HG03558 (cell line): ENCODE measurements at regions not wholly inside any gene's neighbourhood (a gene's known extent, or its start where the extent isn't known, plus 50 kb on each side); places are given as distances from the start of the nearest gene placed in this dataset.

Source experiments
- ATAC-seq: cut with Tn5 transposase; IDR thresholded peaks from one replicate; pipeline ENCODE4 v1.9.1; 2021; ENCODE audit warnings: moderate number of reproducible peaks; ENCODE audit not compliant: unreplicated experiment; ENCODE audit errors: extremely low read depth

GRCh38 chr5:39863926-39864552, 439.3 kb upstream of the DAB2 start:
- ATAC-seq, result no peak

DNA sequence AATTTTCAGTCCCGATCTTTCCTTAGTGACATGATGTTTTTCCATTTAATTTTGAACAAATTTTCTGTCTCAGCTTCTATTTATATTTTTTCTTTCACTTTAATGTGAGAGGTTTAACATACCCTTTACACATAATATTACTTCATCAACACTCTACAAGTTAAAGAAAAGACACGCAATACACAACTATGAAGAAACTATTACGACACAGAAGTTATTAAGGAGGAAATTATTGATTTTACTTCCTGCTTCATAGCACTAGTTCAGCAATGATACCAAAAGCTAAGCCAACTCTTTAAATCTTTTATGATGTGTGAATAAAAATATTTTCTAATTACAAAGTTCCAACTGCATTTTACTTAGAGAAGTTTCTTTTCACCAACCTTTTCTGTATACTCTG, 432.3 kb upstream of the DAB2 start:
- no peak for ATAC-seq

DNA sequence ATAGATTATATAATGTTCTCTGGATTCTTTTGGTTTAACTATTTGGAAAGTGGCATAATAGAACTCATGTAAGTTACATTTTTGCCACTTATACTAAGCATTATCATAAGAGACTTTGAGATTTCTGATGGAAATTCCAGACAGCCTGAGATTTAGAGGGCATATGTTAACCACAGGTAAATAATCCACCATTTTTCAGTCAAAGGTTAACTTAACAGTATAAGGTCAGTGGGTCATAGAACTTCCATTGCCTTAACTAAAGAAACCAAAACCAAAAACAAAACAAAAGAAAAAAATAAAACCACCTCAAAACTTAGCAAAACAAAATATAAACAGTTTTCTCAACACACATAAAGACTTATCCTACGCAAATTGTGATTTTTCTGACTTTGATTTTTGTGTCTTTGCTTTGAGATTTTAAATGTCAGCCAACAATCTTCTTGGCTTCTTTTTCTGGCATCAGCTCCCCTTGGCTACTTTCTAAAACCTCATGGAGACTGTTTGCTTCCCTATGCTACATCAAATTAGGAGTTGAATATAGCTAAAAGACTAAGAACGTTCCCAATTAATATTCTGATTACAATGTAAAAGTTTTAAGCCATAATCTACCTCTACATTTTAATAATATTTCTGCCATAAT, 430.1 kb upstream of the DAB2 start:
- no peak for ATAC-seq

DNA sequence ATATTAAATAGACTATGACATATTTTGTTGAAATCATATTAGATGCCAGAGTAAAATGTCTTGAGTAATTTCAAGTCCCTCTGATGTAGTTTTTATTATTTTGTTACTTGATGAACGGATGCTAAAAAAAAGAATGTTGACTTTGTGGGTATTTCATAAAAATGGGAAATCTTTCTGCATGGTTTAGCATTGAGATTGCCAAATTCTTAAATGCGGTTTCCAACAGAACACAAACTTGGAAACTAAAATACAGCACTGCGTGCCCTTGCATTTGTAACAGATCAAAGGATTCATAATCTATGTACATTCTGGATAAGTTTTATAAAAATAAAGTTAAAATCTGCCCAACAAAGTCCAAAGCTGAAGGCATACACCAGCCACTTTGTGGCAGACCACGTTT, 425.5 kb upstream of the DAB2 start:
- no peak for ATAC-seq

DNA sequence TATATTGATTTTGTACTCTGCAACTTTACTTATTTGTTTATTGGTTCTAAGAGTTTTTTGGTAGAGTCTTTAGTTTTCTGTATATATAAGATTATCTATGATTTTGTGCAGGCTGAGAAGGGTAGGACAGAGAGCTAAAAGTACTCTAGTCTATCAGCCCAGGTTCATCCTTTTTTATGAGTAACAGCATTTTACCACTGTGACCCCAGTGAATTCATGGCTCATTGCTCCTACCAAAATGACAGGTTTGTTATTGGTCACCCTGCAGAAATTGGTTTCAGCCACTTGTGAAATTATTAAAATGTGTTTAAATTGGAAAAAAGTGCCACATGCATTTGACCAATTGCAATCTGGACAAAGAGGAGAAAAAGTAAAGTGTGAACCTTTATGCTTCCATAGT, 421.4 kb upstream of the DAB2 start:
- no peak for ATAC-seq

- ATAC-seq, result no peak
Measured at GRCh38 chr5:39843767-39844166, 419.0 kb upstream of the DAB2 start.

DNA sequence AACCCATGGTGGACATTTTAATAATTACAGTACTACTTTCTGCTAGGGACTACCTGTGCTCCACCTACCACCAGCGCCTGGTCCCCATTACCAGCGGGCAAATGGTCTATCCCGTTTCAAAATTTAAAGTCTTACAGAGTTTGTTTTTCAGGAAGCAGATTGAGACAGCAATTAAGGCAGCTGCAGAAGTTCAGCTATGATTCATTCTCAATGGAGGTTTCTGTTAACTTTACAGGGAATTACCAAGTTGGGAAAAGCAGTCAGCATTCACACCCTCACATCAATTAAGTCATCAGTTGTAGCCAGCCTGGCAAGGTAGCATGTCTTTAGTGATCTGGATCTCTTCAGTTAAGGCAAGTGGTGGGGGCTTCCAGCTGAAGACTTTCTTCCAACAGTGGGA, 410.6 kb upstream of the DAB2 start:
- no peak for ATAC-seq

- ATAC-seq, result no peak
Measured at GRCh38 chr5:39829441-39829840, 404.7 kb upstream of the DAB2 start.

- no peak for ATAC-seq
Measured at GRCh38 chr5:39826051-39826450, 401.3 kb upstream of the DAB2 start.

DNA sequence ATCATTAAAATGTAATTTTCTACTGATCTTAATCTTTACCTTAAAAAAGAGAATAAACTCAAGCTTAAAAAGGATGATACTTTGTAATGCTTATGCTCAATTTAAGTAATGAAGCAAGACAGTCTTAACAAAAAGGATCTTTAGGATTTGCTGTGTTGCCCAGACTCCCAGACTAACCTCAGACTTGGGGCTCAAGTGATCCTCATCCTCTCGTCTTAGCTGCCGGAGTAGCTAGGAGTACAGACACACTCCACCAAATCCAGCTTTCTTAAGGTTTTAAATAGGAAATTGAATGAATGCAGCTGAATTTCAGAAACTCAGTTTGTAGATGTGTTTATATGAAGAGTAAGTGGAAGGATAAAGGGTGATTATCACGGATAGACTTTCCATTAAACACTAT, 400.5 kb upstream of the DAB2 start:
- no peak for ATAC-seq

DNA sequence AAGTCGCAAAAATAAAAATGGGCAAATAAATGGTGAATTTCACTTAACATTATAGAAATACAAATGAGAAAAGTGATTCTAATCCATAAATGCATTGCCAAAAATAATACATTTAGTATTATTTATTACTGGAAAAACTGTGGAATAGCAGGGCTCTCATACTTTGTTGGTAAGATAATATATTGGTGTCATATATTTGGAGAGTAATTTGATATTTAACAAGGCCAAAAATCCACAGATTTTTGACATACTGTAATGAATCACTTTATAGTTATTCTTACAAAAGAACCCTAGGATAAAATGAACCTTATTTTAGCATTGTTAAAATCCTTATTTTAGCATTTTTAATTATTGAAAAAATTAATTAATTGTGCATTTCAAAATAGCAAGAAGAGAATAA, 397.2 kb upstream of the DAB2 start:
- ATAC-seq, result no peak

- ATAC-seq, result no peak
Measured at GRCh38 chr5:39816866-39817265, 392.1 kb upstream of the DAB2 start.

DNA sequence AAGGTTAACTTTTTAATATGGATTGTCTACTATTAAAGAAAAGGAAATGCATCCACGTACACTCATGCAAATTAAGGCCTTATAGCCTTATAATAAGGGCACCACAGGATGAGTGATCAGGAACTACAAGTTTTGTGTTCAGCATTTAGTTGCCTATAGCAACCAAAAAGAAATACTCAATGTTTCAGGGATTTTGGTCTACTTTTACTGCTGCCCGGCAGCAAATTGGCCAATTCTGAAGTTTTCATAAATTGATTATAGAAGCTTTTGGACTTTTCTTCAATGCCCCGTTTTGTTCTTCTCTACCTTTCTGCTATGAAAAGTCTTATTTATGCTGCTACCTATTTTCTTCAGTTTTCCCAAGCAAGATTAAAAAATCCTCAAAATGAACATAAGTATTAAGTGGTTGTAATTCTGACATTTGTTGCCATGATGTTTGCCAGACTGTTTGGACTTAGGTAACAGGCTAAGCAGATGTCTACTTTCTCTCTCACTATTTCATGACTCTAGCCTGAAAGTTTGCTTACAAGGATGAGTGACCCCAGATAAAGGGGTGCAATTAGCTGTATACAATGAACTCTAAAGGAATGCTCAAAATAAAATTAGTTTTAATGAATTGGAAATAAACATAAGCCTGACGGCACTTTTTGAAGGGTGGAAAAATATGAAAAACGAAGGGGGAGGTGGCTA, 391.5 kb upstream of the DAB2 start:
- ATAC-seq, result no peak

DNA sequence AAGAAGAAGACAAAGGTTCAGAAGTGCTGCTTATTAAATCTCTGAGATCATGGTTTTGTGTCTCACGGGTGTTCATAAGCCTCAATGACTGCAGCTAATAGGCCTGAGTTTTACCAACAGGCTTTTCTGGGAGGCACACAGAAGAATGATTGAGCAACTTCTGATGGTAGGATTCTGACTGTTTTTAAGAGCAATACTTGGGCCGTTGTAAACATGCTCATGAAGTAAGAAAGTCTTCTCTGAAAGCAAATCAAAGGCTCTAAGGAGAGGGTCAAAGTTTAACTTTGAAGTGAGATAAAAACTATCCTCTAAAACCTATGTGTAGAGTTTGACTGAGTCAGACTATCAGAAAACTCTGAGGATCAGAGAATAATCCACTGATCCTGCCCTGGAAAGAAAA, 390.9 kb upstream of the DAB2 start:
- no peak for ATAC-seq

DNA sequence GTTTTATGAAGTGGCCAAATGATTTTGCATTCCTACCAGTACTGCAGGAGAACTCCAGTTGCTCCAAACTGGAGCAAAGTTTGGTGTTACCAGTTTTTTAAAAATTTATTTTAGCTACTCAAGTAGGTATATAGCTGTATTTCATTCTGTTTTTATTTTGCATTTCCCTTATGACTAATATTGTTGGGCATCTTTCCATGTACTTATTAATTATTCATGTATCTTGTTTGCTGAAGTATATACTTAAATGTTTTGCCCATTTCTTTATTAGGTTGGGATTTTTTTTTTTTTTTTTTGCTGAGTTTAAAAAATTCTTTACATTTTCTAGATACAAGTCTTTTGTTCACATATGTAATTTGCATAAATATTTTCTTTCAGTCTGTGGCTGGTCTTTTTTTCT, 386.6 kb upstream of the DAB2 start:
- no peak for ATAC-seq

DNA sequence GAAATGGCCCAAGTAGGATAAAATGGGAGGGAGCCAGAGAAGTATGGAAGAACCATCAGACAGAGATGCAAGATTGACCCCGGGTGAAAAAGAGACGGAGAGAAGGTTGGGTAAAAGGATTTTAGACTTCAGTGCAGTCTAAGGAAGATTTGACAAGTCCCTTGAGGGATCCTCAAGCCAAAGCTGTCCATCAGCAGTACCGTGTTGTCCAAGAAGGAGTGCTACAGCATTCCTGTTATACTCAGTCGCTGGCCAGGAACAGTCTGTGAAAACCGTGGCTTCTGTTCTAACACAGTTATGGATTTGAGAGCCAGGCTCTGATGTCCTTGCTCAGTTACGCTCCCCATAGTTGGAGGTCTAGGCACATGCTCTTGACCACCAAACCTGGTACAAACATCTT, 383.9 kb upstream of the DAB2 start:
- ATAC-seq, result no peak

DNA sequence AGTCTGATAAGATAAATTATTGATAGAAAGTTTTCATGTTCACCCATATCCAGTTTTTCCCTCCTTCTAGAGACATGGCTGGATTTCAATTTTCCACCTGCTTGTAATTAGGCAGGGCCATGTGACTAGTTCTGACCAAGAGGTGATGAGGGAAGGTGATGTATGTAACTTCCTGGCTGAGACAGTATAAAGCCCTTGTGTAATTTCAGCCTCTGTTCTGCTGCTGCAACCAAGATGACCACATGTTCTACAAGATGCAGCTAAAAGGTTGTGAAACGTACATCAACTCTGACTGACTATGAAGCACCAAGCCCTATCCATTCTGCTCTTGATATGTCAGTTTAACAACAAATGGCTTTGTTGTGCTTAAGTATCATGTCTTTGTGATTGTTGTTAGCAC, 376.5 kb upstream of the DAB2 start:
- no peak for ATAC-seq

GRCh38 chr5:39800042-39800601, 375.3 kb upstream of the DAB2 start:
- no peak for ATAC-seq

GRCh38 chr5:39799242-39799641, 374.5 kb upstream of the DAB2 start:
- no peak for ATAC-seq

GRCh38 chr5:39794513-39795210, 369.9 kb upstream of the DAB2 start:
- no peak for ATAC-seq

- ATAC-seq, result no peak
Measured at GRCh38 chr5:39785410-39785809, 360.6 kb upstream of the DAB2 start.
